ENCODE measurements at regions not wholly inside any gene's neighbourhood (a gene's known extent, or its start where the extent isn't known, plus 50 kb on each side); places are given as distances from the start of the nearest gene placed in this dataset.

- Histone ChIP-seq H3K4me2 (replicated peaks; ENCODE audit: extremely low read depth, low read length, poor library complexity, severe bottlenecking) (no peak overlapping the region), H3K36me3 (replicated peaks in 1 of 2; ENCODE audit: control insufficient read depth in 1 of 2, insufficient read depth in 2 of 2, low read length in 2 of 2) (no peaks in the 10 kb centered on the region), H4K20me1 (ENCODE audit: insufficient read depth, low read length) (no peaks in the 10 kb centered on the region), H3K9me3 (replicated peaks in 1 of 2; ENCODE audit: control insufficient read depth in 1 of 2, insufficient read depth in 1 of 2, low read length in 2 of 2) (no peaks in the 10 kb centered on the region), H3K79me2 (ENCODE audit: insufficient read depth, low read length) (no peaks in the 10 kb centered on the region), H3K9ac (ENCODE audit: insufficient read depth, low read length, poor library complexity, severe bottlenecking) (no peak overlapping the region), H3K4me1 (ENCODE audit: control insufficient read depth in 1 of 2, insufficient read depth in 2 of 2, low read length in 2 of 2) (no peaks in the 10 kb centered on the region), H3K27ac (ENCODE audit: low read depth in 1 of 2, low read length in 2 of 2) (no peak overlapping the region), H3K27me3 (ENCODE audit: control insufficient read depth in 2 of 2, insufficient read depth in 2 of 2, low read length in 2 of 2) (no peaks in the 10 kb centered on the region), H2AFZ (ENCODE audit: insufficient read depth, low read depth, low read length, poor library complexity, severe bottlenecking) (no peak overlapping the region), H3K4me3 (replicated peaks in 1 of 3; ENCODE audit: low read depth in 2 of 3, low read length in 3 of 3) (no peak overlapping the region)
- no peak overlapping the region for H3K27ac Mint-ChIP-seq
- no peak for DNase-seq
- WGBS (ENCODE audit: insufficient coverage), result 100% methylated on average over 3 of the region's 5 CpGs
- intact Hi-C loops (cut with micrococcal nuclease), result no loop called here
- H3K4me1 Mint-ChIP-seq, result no peaks in the 10 kb centered on the region
- no peaks in the 10 kb centered on the region for H3K36me3 Mint-ChIP-seq
- H3K27me3 Mint-ChIP-seq (ENCODE audit: low read depth in 3 of 3), result peaks cover 2 to 6% (median 4%) of the 10 kb centered on the region in 3 donors
- no peak overlapping the region for H3K4me3 Mint-ChIP-seq
- no peaks in the 10 kb centered on the region for H3K9me3 Mint-ChIP-seq
- TF ChIP-seq, protein P1, sequence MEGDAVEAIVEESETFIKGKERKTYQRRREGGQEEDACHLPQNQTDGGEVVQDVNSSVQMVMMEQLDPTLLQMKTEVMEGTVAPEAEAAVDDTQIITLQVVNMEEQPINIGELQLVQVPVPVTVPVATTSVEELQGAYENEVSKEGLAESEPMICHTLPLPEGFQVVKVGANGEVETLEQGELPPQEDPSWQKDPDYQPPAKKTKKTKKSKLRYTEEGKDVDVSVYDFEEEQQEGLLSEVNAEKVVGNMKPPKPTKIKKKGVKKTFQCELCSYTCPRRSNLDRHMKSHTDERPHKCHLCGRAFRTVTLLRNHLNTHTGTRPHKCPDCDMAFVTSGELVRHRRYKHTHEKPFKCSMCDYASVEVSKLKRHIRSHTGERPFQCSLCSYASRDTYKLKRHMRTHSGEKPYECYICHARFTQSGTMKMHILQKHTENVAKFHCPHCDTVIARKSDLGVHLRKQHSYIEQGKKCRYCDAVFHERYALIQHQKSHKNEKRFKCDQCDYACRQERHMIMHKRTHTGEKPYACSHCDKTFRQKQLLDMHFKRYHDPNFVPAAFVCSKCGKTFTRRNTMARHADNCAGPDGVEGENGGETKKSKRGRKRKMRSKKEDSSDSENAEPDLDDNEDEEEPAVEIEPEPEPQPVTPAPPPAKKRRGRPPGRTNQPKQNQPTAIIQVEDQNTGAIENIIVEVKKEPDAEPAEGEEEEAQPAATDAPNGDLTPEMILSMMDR (IDR thresholded peaks at IDR 0.05), result no peak
These were observed 222.3 kb upstream of the HDX start for GRCh38 chrX:84724576-84724975.

DNA sequence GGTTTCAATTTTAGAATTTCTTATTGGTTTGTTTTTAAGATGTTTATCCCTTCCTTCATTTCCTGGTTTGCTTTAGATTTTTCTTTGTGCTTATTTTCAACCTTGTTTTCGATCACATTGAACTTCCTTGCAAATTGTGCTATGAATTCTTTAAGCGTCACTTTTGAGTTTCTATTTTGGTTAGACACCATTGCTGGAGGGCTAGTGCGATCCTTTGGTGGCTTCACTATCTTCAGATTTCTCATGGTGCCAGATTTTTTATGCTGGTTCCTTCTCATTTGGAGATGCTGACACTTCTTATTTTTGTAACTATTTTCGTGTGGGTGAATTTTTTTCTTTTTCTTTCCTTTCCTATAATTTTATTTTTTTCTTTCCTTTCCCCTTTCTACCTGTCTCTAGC lies 227.2 kb upstream of the HDX start:
- no peaks in the 10 kb centered on the region for H3K36me3 Mint-ChIP-seq

More for the DNA sequence above, 227.2 kb upstream of the HDX start:
- H3K27me3 Mint-ChIP-seq (ENCODE audit: low read depth in 3 of 3), result peaks cover 0 to 4% (median 3%) of the 10 kb centered on the region in 3 donors
- H4K20me1 ChIP-seq (ENCODE audit: insufficient read depth, low read length), result no peaks in the 10 kb centered on the region
- H3K36me3 ChIP-seq (replicated peaks in 1 of 2; ENCODE audit: control insufficient read depth in 1 of 2, insufficient read depth in 2 of 2, low read length in 2 of 2), result no peaks in the 10 kb centered on the region
- H3K27me3 ChIP-seq (ENCODE audit: control insufficient read depth in 2 of 2, insufficient read depth in 2 of 2, low read length in 2 of 2), result no peaks in the 10 kb centered on the region
- H3K9ac ChIP-seq (ENCODE audit: insufficient read depth, low read length, poor library complexity, severe bottlenecking), result no peak overlapping the region
- H2AFZ ChIP-seq (ENCODE audit: insufficient read depth, low read depth, low read length, poor library complexity, severe bottlenecking), result no peak overlapping the region
- H3K4me2 ChIP-seq (replicated peaks; ENCODE audit: extremely low read depth, low read length, poor library complexity, severe bottlenecking), result no peak overlapping the region
- no peak overlapping the region for H3K4me3 Mint-ChIP-seq
- no peak for DNase-seq
- H3K4me3 ChIP-seq (replicated peaks in 1 of 3; ENCODE audit: low read depth in 2 of 3, low read length in 3 of 3), result no peak overlapping the region
- H3K79me2 ChIP-seq (ENCODE audit: insufficient read depth, low read length), result no peaks in the 10 kb centered on the region
- intact Hi-C loops (cut with micrococcal nuclease), result no loop called here
- no peaks in the 10 kb centered on the region for H3K9me3 ChIP-seq (replicated peaks in 1 of 2; ENCODE audit: control insufficient read depth in 1 of 2, insufficient read depth in 1 of 2, low read length in 2 of 2)
- peaks cover 2% of the 10 kb centered on the region for H3K4me1 Mint-ChIP-seq
- no peaks in the 10 kb centered on the region for H3K4me1 ChIP-seq (ENCODE audit: control insufficient read depth in 1 of 2, insufficient read depth in 2 of 2, low read length in 2 of 2)
- H3K27ac ChIP-seq (ENCODE audit: low read depth in 1 of 2, low read length in 2 of 2), result no peak overlapping the region
- WGBS (ENCODE audit: insufficient coverage), result 40% methylated on average over 1 of the region's 4 CpGs
- no peaks in the 10 kb centered on the region for H3K9me3 Mint-ChIP-seq
- TF ChIP-seq, protein P1 (IDR thresholded peaks at IDR 0.05), result no peak
- no peak overlapping the region for H3K27ac Mint-ChIP-seq

Measured in CD14-positive monocyte (primary cell).